ENCODE measurements at regions not wholly inside any gene's neighbourhood (a gene's known extent, or its start where the extent isn't known, plus 50 kb on each side); places are given as distances from the start of the nearest gene placed in this dataset.

- TF ChIP-seq CTCF (IDR thresholded peaks at IDR 0.05): no peak
- TF ChIP-seq POLR2AphosphoS5 (IDR thresholded peaks at IDR 0.05): no peak
These were observed 811.6 kb downstream of the TRHDE start for GRCh38 chr12:73083736-73084135.
